ENCODE measurements at regions not wholly inside any gene's neighbourhood (a gene's known extent, or its start where the extent isn't known, plus 50 kb on each side); places are given as distances from the start of the nearest gene placed in this dataset.
"Not testable (repeated sequence)": the region's sequence is repeated elsewhere in the genome, so short reads cannot be mapped to it uniquely, and the experiment has no call there.

- Histone ChIP-seq H3K9me3 (ENCODE audit: low read depth) (no peaks in the 10 kb centered on the region), H3K9ac (no peak overlapping the region), H3K27me3 (no peaks in the 10 kb centered on the region), H3K36me3 (no peaks in the 10 kb centered on the region), H3K4me2 (no peak overlapping the region), H3K4me1 (no peaks in the 10 kb centered on the region), H3K4me3 (no peak overlapping the region), H4K20me1 (ENCODE audit: low read depth) (no peaks in the 10 kb centered on the region), H3F3A (ENCODE audit: low read depth) (no peaks in the 10 kb centered on the region), H3K27ac (no peak overlapping the region), H2AFZ (replicated peaks) (peak overlapping the region; percentile 15), H3K79me2 (ENCODE audit: low read depth) (no peaks in the 10 kb centered on the region)
- TF ChIP-seq EZH2phosphoT487 (IDR thresholded peaks at IDR 0.05) (no peak), EZH2 (IDR thresholded peaks at IDR 0.05) (no peak)
- TF ChIP-seq, protein P1, sequence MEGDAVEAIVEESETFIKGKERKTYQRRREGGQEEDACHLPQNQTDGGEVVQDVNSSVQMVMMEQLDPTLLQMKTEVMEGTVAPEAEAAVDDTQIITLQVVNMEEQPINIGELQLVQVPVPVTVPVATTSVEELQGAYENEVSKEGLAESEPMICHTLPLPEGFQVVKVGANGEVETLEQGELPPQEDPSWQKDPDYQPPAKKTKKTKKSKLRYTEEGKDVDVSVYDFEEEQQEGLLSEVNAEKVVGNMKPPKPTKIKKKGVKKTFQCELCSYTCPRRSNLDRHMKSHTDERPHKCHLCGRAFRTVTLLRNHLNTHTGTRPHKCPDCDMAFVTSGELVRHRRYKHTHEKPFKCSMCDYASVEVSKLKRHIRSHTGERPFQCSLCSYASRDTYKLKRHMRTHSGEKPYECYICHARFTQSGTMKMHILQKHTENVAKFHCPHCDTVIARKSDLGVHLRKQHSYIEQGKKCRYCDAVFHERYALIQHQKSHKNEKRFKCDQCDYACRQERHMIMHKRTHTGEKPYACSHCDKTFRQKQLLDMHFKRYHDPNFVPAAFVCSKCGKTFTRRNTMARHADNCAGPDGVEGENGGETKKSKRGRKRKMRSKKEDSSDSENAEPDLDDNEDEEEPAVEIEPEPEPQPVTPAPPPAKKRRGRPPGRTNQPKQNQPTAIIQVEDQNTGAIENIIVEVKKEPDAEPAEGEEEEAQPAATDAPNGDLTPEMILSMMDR (IDR thresholded peaks at IDR 0.05), result no peak
- Mint-ChIP-seq H3K36me3 (no peaks in the 10 kb centered on the region), H3K4me3 (no peak overlapping the region), H3K4me1 (no peaks in the 10 kb centered on the region), H3K9me3 (no peaks in the 10 kb centered on the region), H3K27ac (no peak overlapping the region), H3K27me3 (ENCODE audit: insufficient read depth, low read depth) (no peaks in the 10 kb centered on the region)
- DNase-seq (ENCODE audit: low spot score), result no peak
These were observed 122.7 kb upstream of the FAR2 start for GRCh38 chr12:29026419-29026818.

DNA sequence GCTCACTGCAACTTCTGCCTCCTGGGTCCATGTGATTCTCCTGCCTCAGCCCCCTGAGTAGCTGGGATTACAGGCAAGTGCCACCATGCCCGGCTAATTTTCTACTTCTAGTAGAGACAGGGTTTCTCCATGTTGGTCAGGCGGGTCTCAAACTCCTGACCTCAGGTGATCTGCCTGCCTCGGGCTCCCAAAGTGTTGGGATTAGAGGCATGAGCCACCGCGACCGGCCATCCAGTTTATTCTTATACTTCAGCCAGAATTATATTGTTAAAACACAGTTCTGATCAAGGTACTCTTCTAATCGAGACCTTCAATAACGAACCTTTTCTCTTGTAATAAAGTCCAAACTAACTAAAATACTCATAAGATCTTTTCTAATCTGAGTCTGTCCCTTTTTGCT lies 119.6 kb upstream of the FAR2 start:
- not testable (repeated sequence) for H3K9me3 Mint-ChIP-seq; H2AFZ ChIP-seq (replicated peaks); H3K4me2 ChIP-seq; H3K79me2 ChIP-seq (ENCODE audit: low read depth); H3K27ac ChIP-seq; H4K20me1 ChIP-seq (ENCODE audit: low read depth); H3K4me1 ChIP-seq; H3K27me3 Mint-ChIP-seq (ENCODE audit: insufficient read depth, low read depth); H3K4me1 Mint-ChIP-seq; H3K4me3 ChIP-seq; H3K36me3 ChIP-seq; H3K9me3 ChIP-seq (ENCODE audit: low read depth); H3K27me3 ChIP-seq; H3F3A ChIP-seq (ENCODE audit: low read depth); H3K36me3 Mint-ChIP-seq; H3K27ac Mint-ChIP-seq; DNase-seq (ENCODE audit: low spot score); H3K4me3 Mint-ChIP-seq; H3K9ac ChIP-seq

DNA sequence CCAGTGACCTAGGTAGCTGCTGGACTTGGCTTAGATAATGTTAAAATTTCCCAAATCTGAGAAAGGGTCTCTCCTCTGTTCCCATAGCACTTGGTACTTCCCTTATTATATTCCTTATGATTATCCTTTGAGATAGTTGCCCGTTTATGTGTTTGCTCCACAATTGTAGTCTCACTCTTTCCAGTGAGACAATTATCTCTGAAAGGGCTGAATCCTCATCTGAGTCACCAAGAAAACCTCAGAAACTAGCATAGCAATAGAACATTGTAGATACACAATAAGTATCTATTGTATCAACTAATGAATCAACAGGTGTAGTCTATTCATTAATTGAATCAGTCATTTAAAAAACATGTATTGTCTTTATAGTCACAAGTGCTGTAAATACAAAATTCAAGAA lies 119.1 kb upstream of the FAR2 start:
- Mint-ChIP-seq H3K4me3 (no peak overlapping the region), H3K4me1 (no peaks in the 10 kb centered on the region)

DNA sequence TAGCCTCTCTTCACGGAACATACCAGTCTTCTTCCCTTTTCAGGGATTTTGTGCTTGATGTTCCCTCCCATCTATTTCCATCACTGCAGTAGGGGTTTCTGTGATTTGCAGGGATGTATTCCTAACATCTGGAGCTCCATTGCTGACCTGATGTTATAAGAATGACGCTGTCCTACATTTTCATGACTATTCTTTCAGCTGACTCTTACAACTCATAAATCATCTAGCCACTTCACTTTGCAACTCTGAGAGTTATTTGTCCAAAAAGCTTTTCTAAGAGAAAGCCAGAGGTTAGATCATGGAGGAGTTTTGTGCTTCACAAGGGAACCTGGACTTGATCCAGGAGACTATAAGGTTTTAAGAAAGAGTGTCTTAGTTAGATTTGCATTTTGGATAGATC lies 116.6 kb upstream of the FAR2 start:
- TF ChIP-seq, protein P1 (IDR thresholded peaks at IDR 0.05), result no peak
- TF ChIP-seq EZH2 (IDR thresholded peaks at IDR 0.05) (no peak), EZH2phosphoT487 (IDR thresholded peaks at IDR 0.05) (no peak)
- no peak overlapping the region for H3K27ac Mint-ChIP-seq
- Histone ChIP-seq H3K4me1 (no peaks in the 10 kb centered on the region), H3K27ac (no peak overlapping the region), H3K27me3 (no peaks in the 10 kb centered on the region), H3K4me2 (no peak overlapping the region), H3K4me3 (no peak overlapping the region), H4K20me1 (ENCODE audit: low read depth) (no peaks in the 10 kb centered on the region), H3K79me2 (ENCODE audit: low read depth) (no peaks in the 10 kb centered on the region), H2AFZ (replicated peaks) (no peak overlapping the region), H3K36me3 (no peaks in the 10 kb centered on the region), H3F3A (ENCODE audit: low read depth) (no peaks in the 10 kb centered on the region), H3K9me3 (ENCODE audit: low read depth) (no peaks in the 10 kb centered on the region), H3K9ac (no peak overlapping the region)
- H3K36me3 Mint-ChIP-seq, result no peaks in the 10 kb centered on the region
- no peaks in the 10 kb centered on the region for H3K9me3 Mint-ChIP-seq
- H3K27me3 Mint-ChIP-seq (ENCODE audit: insufficient read depth, low read depth), result no peaks in the 10 kb centered on the region
- H3K4me1 Mint-ChIP-seq, result no peaks in the 10 kb centered on the region
- no peak for DNase-seq (ENCODE audit: low spot score)
- no peak overlapping the region for H3K4me3 Mint-ChIP-seq

More for the DNA sequence above, 119.1 kb upstream of the FAR2 start:
- H3K9me3 ChIP-seq (ENCODE audit: low read depth), result no peaks in the 10 kb centered on the region
- no peaks in the 10 kb centered on the region for H3K27me3 Mint-ChIP-seq (ENCODE audit: insufficient read depth, low read depth)
- H3K79me2 ChIP-seq (ENCODE audit: low read depth), result no peaks in the 10 kb centered on the region
- H3F3A ChIP-seq (ENCODE audit: low read depth), result no peaks in the 10 kb centered on the region
- no peaks in the 10 kb centered on the region for H3K4me1 ChIP-seq
- no peaks in the 10 kb centered on the region for H3K36me3 ChIP-seq
- H3K27ac ChIP-seq, result no peak overlapping the region
- H3K9ac ChIP-seq, result no peak overlapping the region
- H2AFZ ChIP-seq (replicated peaks), result no peak overlapping the region
- H3K9me3 Mint-ChIP-seq, result no peaks in the 10 kb centered on the region
- H4K20me1 ChIP-seq (ENCODE audit: low read depth), result no peaks in the 10 kb centered on the region
- no peak overlapping the region for H3K4me2 ChIP-seq
- DNase-seq (ENCODE audit: low spot score), result no peak
- H3K4me3 ChIP-seq, result no peak overlapping the region
- H3K27me3 ChIP-seq, result no peaks in the 10 kb centered on the region
- H3K27ac Mint-ChIP-seq, result no peak overlapping the region
- TF ChIP-seq, protein P1 (IDR thresholded peaks at IDR 0.05), result no peak
- no peaks in the 10 kb centered on the region for H3K36me3 Mint-ChIP-seq
